ENCODE measurements at regions not wholly inside any gene's neighbourhood (a gene's known extent, or its start where the extent isn't known, plus 50 kb on each side); places are given as distances from the start of the nearest gene placed in this dataset.

GRCh38 chr7:118713039-118713438, 488.5 kb downstream of the ANKRD7 start:
- intact Hi-C loops (cut with DNase I), result no loop called here
- Histone ChIP-seq H3K9me3 (no peaks in the 10 kb centered on the region), H3K27me3 (no peaks in the 10 kb centered on the region), H3K36me3 (no peaks in the 10 kb centered on the region), H3K4me1 (no peaks in the 10 kb centered on the region), H3K4me3 (no peak overlapping the region), H3K27ac (no peak overlapping the region)
- ATAC-seq (no peak), DNase-seq (no peak)
- no peak for TF ChIP-seq CTCF (IDR thresholded peaks at IDR 0.05)

- no peaks in the 10 kb centered on the region for H3K36me3 ChIP-seq
- intact Hi-C loops (cut with DNase I), result no loop called here
- no peak overlapping the region for H3K4me3 ChIP-seq
- ATAC-seq (no peak), DNase-seq (no peak)
- H3K27me3 ChIP-seq, result no peaks in the 10 kb centered on the region
- H3K4me1 ChIP-seq, result no peaks in the 10 kb centered on the region
- H3K9me3 ChIP-seq, result no peaks in the 10 kb centered on the region
- H3K27ac ChIP-seq, result no peak overlapping the region
- no peak for TF ChIP-seq CTCF (IDR thresholded peaks at IDR 0.05)
These were observed 496.1 kb downstream of the ANKRD7 start for GRCh38 chr7:118720632-118721031.

- Histone ChIP-seq H3K9me3 (no peaks in the 10 kb centered on the region), H3K36me3 (no peaks in the 10 kb centered on the region), H3K4me1 (no peaks in the 10 kb centered on the region), H3K27me3 (no peaks in the 10 kb centered on the region), H3K4me3 (no peak overlapping the region), H3K27ac (no peak overlapping the region)
- intact Hi-C loops (cut with DNase I), result no loop called here
- no peak for DNase-seq
- ATAC-seq, result no peak
- no peak for TF ChIP-seq CTCF (IDR thresholded peaks at IDR 0.05)
These were observed 507.4 kb downstream of the ANKRD7 start for GRCh38 chr7:118731854-118732253.

GRCh38 chr7:118734541-118734940, 510.0 kb downstream of the ANKRD7 start:
- Histone ChIP-seq H3K4me1 (no peaks in the 10 kb centered on the region), H3K27ac (no peak overlapping the region), H3K27me3 (no peaks in the 10 kb centered on the region), H3K36me3 (no peaks in the 10 kb centered on the region), H3K9me3 (no peaks in the 10 kb centered on the region), H3K4me3 (no peak overlapping the region)
- intact Hi-C loops (cut with DNase I), result no loop called here
- DNase-seq (no peak), ATAC-seq (no peak)
- no peak for TF ChIP-seq CTCF (IDR thresholded peaks at IDR 0.05)

- Histone ChIP-seq H3K9me3 (no peaks in the 10 kb centered on the region), H3K27me3 (no peaks in the 10 kb centered on the region), H3K4me3 (no peak overlapping the region), H3K36me3 (no peaks in the 10 kb centered on the region), H3K4me1 (no peaks in the 10 kb centered on the region), H3K27ac (no peak overlapping the region)
- intact Hi-C loops (cut with DNase I), result no loop called here
- no peak for ATAC-seq
- DNase-seq, result no peak
- TF ChIP-seq CTCF (IDR thresholded peaks at IDR 0.05), result no peak
These were observed 510.9 kb downstream of the ANKRD7 start for GRCh38 chr7:118735441-118735840.

GRCh38 chr7:118737935-118738334, 513.4 kb downstream of the ANKRD7 start:
- no peak for TF ChIP-seq CTCF (IDR thresholded peaks at IDR 0.05)
- H3K36me3 ChIP-seq, result no peaks in the 10 kb centered on the region
- H3K4me3 ChIP-seq, result no peak overlapping the region
- H3K9me3 ChIP-seq, result no peaks in the 10 kb centered on the region
- DNase-seq (no peak), ATAC-seq (no peak)
- no peaks in the 10 kb centered on the region for H3K4me1 ChIP-seq
- H3K27me3 ChIP-seq, result no peaks in the 10 kb centered on the region
- intact Hi-C loops (cut with DNase I), result no loop called here
- no peak overlapping the region for H3K27ac ChIP-seq
